ENCODE measurements at regions not wholly inside any gene's neighbourhood (a gene's known extent, or its start where the extent isn't known, plus 50 kb on each side); places are given as distances from the start of the nearest gene placed in this dataset.

- TF ChIP-seq CTCF (IDR thresholded peaks at IDR 0.05 in 2 of 3, conservative IDR thresholded peaks at IDR 0.05 in 1 of 3; ENCODE audit: borderline replicate concordance in 1 of 3, insufficient read depth in 1 of 3, low read depth in 2 of 3, low read length in 2 of 3) (no peak), RAD21 (IDR thresholded peaks at IDR 0.05; ENCODE audit: low read depth) (no peak), POLR2A (IDR thresholded peaks at IDR 0.05; ENCODE audit: borderline replicate concordance, extremely low read depth, insufficient read depth, insufficient read length) (no peak), EZH2 (IDR thresholded peaks at IDR 0.05) (no peak), ZNF274 (IDR thresholded peaks at IDR 0.05; ENCODE audit: low read depth, low read length) (no peak), REST (IDR thresholded peaks at IDR 0.05; ENCODE audit: low read depth) (no peak), POLR2AphosphoS5 (IDR thresholded peaks at IDR 0.05; ENCODE audit: low read depth, low read length) (no peak), SIN3A (IDR thresholded peaks at IDR 0.05; ENCODE audit: low read depth) (no peak)
Measured at GRCh38 chr5:130805648-130806047, 359.4 kb downstream of the HINT1 start.

Data from HCT116 (cell line).